Upper lobe of left lung (tissue), 4 donors: ENCODE measurements at regions not wholly inside any gene's neighbourhood (a gene's known extent, or its start where the extent isn't known, plus 50 kb on each side); places are given as distances from the start of the nearest gene placed in this dataset.

Experiments
- EP300 ChIP-seq, 4 donors: sonication (generic); formaldehyde crosslinking; IDR thresholded peaks; one replicate each; pipeline ENCODE4 v1.5.1; 2017; ENCODE audit warnings: antibody characterized with exemption in 4 of 4, control low read depth in 2 of 4
- POLR2A ChIP-seq, 4 donors: fragments of 450-650 bp; IDR thresholded peaks; one replicate each; pipeline ENCODE4 v1.5.1; 2016 to 2017; ENCODE audit warnings: antibody characterized with exemption in 4 of 4, mild to moderate bottlenecking in 2 of 4
- POLR2AphosphoS5 ChIP-seq, 2 donors: sonication (generic); formaldehyde crosslinking; IDR thresholded peaks; one replicate each; pipeline ENCODE4 v1.5.1; 2017; ENCODE audit warnings: antibody characterized with exemption in 2 of 2
- TF ChIP-seq, protein P1 (sequence below), 6 experiments: fragments of 450-650 bp in 4 of 6; fragments of 200-600 bp in 2 of 6; sonication (generic) in 2 of 6; IDR thresholded peaks; one replicate each; pipeline ENCODE4 v1.5.1; 2016 to 2019; ENCODE audit warnings: antibody characterized with exemption in 6 of 6

DNA sequence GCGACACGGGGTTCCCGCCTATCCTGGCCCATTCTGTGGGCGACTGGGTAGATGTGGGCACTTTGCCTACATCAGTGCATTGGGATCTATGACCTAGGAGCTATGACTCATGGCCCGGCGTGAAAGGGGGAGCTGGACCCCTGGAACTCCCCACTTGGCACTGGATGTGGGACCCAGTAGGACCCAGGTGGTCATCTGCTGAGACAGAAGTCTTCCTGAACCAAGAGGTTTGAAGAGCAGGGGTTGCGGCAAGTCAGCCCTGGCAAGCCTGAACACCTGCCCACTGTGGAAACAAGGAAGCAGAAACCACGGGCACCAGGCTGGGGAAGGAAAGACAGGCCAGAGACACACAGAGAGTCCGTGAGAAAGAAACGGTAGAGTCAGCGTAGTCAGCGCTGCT lies 656.7 kb downstream of the AJAP1 start:
- TF ChIP-seq, protein P1, sequence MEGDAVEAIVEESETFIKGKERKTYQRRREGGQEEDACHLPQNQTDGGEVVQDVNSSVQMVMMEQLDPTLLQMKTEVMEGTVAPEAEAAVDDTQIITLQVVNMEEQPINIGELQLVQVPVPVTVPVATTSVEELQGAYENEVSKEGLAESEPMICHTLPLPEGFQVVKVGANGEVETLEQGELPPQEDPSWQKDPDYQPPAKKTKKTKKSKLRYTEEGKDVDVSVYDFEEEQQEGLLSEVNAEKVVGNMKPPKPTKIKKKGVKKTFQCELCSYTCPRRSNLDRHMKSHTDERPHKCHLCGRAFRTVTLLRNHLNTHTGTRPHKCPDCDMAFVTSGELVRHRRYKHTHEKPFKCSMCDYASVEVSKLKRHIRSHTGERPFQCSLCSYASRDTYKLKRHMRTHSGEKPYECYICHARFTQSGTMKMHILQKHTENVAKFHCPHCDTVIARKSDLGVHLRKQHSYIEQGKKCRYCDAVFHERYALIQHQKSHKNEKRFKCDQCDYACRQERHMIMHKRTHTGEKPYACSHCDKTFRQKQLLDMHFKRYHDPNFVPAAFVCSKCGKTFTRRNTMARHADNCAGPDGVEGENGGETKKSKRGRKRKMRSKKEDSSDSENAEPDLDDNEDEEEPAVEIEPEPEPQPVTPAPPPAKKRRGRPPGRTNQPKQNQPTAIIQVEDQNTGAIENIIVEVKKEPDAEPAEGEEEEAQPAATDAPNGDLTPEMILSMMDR (IDR thresholded peaks at IDR 0.05): no peak
- TF ChIP-seq POLR2A (IDR thresholded peaks at IDR 0.05) (no peak), POLR2AphosphoS5 (IDR thresholded peaks at IDR 0.05) (no peak), EP300 (IDR thresholded peaks at IDR 0.05) (no peak)
